ENCODE measurements at regions not wholly inside any gene's neighbourhood (a gene's known extent, or its start where the extent isn't known, plus 50 kb on each side); places are given as distances from the start of the nearest gene placed in this dataset.

- no peak for TF ChIP-seq CTCF (IDR thresholded peaks at IDR 0.05; ENCODE audit: low read depth, low read length, missing control alignments)
- no peak overlapping the region for H3K4me3 ChIP-seq (ENCODE audit: low read depth, low read length)
- in situ Hi-C loops (cut with HindIII; ENCODE audit: low sequenced_read_pairs) = no loop called here
- no peak for DNase-seq (ENCODE audit: low read depth)
Measured at GRCh38 chr4:145324161-145324560, 143.8 kb upstream of the OTUD4 start.

DNA sequence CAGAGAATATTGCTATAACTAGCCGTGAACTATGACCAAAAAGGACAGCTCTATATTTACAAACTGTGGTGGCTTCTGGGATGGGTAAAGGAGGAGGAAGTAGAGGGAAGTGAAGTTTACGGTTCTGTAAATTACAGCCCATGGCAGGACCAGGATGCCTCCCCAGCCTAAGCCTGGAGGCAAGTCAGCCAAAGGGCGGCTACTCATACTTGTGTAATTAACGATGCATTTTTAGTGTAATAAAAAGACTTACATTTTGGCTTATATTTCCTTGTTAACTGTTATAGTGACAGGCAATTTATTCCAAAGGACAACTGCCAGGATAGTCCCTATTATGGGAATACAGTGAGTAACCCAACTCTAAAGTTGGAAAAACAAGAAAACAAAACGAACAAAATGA lies 139.9 kb upstream of the OTUD4 start:
- TF ChIP-seq CTCF (IDR thresholded peaks at IDR 0.05; ENCODE audit: low read depth, low read length, missing control alignments) = no peak
- in situ Hi-C loops (cut with HindIII; ENCODE audit: low sequenced_read_pairs) = no loop called here
- no peak for DNase-seq (ENCODE audit: low read depth)
- no peak overlapping the region for H3K4me3 ChIP-seq (ENCODE audit: low read depth, low read length)

DNA sequence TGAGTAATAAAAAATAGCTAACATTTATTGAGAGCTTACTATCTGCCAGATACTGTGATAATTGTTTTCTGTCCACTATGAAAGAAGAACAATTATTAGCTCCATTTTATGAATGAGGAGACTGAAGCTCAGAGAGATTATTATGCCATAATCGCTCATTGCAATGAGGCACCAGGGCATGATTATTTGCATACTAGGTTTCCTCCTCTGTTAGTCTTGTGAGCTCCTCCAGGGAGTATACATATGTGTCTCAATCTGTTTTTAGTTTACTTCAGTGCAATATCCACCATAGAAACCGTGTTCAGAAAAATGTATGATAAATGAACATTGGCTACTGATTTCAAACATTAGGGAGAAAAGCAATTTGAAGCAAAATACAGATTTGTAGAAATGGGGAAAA lies 139.4 kb upstream of the OTUD4 start:
- in situ Hi-C loops (cut with HindIII; ENCODE audit: low sequenced_read_pairs) = no loop called here
- no peak overlapping the region for H3K4me3 ChIP-seq (ENCODE audit: low read depth, low read length)
- no peak for DNase-seq (ENCODE audit: low read depth)
- no peak for TF ChIP-seq CTCF (IDR thresholded peaks at IDR 0.05; ENCODE audit: low read depth, low read length, missing control alignments)

DNA sequence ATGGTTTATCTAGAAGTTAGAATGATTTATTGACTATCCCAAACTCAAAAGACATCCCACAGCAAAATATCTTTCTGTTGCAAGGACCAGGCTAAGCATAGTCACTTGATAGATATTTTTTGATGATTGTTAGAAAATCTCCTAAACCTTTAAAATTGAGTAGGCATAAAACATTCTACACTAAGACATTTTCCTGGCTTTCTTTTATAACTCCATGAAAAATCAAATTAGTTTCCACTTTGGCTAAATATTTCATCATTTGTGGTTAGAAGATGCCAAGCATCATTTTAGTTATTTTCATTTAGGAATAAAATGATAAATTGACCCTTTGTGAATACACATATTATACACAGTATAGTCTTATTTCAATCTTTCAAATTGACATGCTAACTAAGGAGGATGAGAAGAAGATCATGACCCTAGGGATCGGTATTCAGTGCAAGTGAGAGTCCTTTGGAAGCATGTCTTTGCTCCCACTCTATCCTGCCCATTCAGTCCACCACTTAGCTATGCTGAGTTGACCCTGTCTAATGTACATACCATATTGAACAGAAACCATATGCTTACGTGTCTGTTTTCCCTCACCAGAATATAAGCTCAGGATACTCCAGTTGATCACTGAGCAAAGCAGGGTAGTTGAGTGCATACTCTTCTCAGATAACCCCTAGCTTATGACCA lies 136.6 kb upstream of the OTUD4 start:
- in situ Hi-C loops (cut with HindIII; ENCODE audit: low sequenced_read_pairs) = no loop called here
- no peak for TF ChIP-seq CTCF (IDR thresholded peaks at IDR 0.05; ENCODE audit: low read depth, low read length, missing control alignments)
- no peak for DNase-seq (ENCODE audit: low read depth)
- H3K4me3 ChIP-seq (ENCODE audit: low read depth, low read length) = no peak overlapping the region

DNA sequence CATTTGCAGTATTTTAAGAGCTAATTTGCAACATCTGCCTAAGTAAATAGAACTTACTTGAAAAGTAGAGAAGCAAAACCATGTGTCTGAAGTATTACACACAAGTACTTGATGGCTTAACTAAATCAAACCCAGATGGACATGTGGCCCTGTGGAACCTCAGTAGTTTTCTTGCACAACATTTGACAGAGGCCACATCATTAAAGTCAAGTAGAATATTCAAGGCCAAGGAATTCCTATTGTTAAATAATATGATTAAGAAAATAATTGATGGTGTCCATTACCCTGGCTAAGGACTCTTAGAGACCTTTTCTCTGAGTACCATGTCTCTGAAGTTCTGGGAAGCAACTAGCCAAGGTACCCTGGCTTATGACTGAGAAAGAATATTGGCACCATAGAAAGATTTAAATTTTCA lies 135.4 kb upstream of the OTUD4 start:
- DNase-seq (ENCODE audit: low read depth) = no peak
- H3K4me3 ChIP-seq (ENCODE audit: low read depth, low read length) = no peak overlapping the region
- TF ChIP-seq CTCF (IDR thresholded peaks at IDR 0.05; ENCODE audit: low read depth, low read length, missing control alignments) = no peak
- in situ Hi-C loops (cut with HindIII; ENCODE audit: low sequenced_read_pairs) = no loop called here

- DNase-seq (ENCODE audit: low read depth) = no peak
- TF ChIP-seq CTCF (IDR thresholded peaks at IDR 0.05; ENCODE audit: low read depth, low read length, missing control alignments) = no peak
Measured at GRCh38 chr4:145308598-145308997, 128.2 kb upstream of the OTUD4 start.

More at GRCh38 chr4:145308598-145308997, 128.2 kb upstream of the OTUD4 start:
- in situ Hi-C loops (cut with HindIII; ENCODE audit: low sequenced_read_pairs) = no loop called here
- no peak overlapping the region for H3K4me3 ChIP-seq (ENCODE audit: low read depth, low read length)
